Mammary epithelial cell (primary cell): ENCODE measurements at regions not wholly inside any gene's neighbourhood (a gene's known extent, or its start where the extent isn't known, plus 50 kb on each side); places are given as distances from the start of the nearest gene placed in this dataset.

ENCODE experiments used
- CTCF ChIP-seq, 2 donors: IDR thresholded peaks in 1 of 2; conservative IDR thresholded peaks in 1 of 2; 2 replicates each; pipeline ENCODE4 v1.5.1; 2011 to 2012; ENCODE audit warnings: inconsistent platforms in 2 of 2, low read length in 2 of 2, mild to moderate bottlenecking in 2 of 2, control low read depth in 1 of 2, low read depth in 1 of 2; ENCODE audit not compliant: insufficient read depth in 1 of 2; ENCODE audit errors: extremely low read depth in 1 of 2
- EZH2 ChIP-seq: IDR thresholded peaks from 2 replicates; pipeline ENCODE4 v1.6.1; 2012; ENCODE audit warnings: low read length, inconsistent platforms, borderline replicate concordance

- TF ChIP-seq CTCF (conservative IDR thresholded peaks at IDR 0.05 in 1 of 2, IDR thresholded peaks at IDR 0.05 in 1 of 2; ENCODE audit: extremely low read depth in 1 of 2, insufficient read depth in 1 of 2, low read depth in 1 of 2, low read length in 2 of 2) (no peak), EZH2 (no peak)
Measured at GRCh38 chr7:138194567-138194966, 118.3 kb downstream of the AKR1D1 start.
